ENCODE measurements at regions not wholly inside any gene's neighbourhood (a gene's known extent, or its start where the extent isn't known, plus 50 kb on each side); places are given as distances from the start of the nearest gene placed in this dataset.

DNA sequence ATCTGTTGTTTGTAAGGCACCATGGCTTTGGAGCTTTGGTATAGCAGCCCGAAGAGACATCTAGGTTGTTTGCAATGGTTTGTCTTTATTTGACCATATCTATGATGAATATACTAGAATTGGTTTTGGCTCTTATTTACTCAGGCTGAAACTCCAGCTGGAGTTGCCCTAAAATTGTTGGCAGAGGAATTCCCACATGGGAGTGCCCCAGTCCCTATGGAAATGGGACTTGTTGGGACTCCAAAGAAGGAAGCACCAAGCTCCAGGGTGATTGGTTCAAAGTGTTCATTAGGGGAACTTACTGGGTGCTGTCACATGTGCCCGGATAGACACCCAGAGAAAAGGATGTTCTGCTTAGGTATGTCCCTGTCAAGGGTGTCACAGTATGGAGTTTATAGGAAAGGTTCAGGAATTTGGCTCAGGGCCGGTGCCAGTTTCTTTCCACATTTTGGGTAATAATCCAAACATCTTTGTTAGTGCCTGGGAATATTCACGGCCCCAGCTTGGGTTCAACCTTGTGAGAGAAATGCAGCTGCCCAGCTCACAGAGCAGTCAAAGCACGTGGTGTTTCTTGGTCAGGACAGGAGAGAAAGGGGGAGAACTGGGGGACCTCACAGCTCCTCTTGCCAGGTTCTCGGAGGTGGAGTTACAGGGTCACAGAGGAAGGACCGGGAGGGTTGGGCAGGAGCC is 123.5 kb upstream of the ZSWIM2 start:
- Histone ChIP-seq H2AFZ (ENCODE audit: low read depth, low read length, severe bottlenecking) (no peak overlapping the region), H3K9me2 (replicated peaks; ENCODE audit: insufficient read depth, low read length) (no peaks in the 10 kb centered on the region)

DNA sequence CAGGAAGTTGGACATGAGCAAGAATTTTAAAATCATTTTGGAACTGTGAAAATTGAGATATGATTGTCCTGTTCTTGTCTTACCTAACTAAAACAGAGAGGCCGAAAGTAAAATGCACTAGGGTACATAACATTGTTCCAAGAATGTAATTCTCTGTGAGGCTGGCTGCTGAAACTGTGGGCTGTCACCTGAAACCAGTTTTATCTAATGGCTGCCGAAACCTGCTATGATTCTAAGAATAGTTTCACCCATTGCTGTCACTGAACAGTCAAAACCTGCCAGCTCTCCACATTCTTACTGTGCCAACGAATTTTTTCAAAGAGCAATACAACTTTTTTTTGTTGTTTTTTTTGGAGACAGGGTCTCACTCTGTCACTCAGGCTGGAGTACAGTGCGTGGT is 119.3 kb upstream of the ZSWIM2 start:
- Histone ChIP-seq H3F3A (ENCODE audit: insufficient read depth) (no peaks in the 10 kb centered on the region), H3K27ac (ENCODE audit: low read depth, low read length) (no peak overlapping the region), H3K4me3 (ENCODE audit: insufficient read depth, low read length, poor library complexity, severe bottlenecking) (no peak overlapping the region), H3K27me3 (ENCODE audit: low read length) (no peaks in the 10 kb centered on the region), H3K9ac (ENCODE audit: low read length) (no peak overlapping the region), H3K36me3 (ENCODE audit: low read length) (no peaks in the 10 kb centered on the region), H3K9me3 (ENCODE audit: insufficient read depth, low read length) (no peaks in the 10 kb centered on the region), H3K4me2 (ENCODE audit: low read depth, low read length, poor library complexity, severe bottlenecking) (no peak overlapping the region), H4K20me1 (ENCODE audit: low read depth, low read length) (no peaks in the 10 kb centered on the region), H3K79me2 (ENCODE audit: insufficient read depth, low read length) (no peaks in the 10 kb centered on the region), H3K9me2 (replicated peaks; ENCODE audit: insufficient read depth, low read length) (no peaks in the 10 kb centered on the region), H2AFZ (ENCODE audit: low read depth, low read length, severe bottlenecking) (no peak overlapping the region)
- no peak for TF ChIP-seq EZH2phosphoT487 (conservative IDR thresholded peaks at IDR 0.05; ENCODE audit: low read length)
- TF ChIP-seq, protein P1, sequence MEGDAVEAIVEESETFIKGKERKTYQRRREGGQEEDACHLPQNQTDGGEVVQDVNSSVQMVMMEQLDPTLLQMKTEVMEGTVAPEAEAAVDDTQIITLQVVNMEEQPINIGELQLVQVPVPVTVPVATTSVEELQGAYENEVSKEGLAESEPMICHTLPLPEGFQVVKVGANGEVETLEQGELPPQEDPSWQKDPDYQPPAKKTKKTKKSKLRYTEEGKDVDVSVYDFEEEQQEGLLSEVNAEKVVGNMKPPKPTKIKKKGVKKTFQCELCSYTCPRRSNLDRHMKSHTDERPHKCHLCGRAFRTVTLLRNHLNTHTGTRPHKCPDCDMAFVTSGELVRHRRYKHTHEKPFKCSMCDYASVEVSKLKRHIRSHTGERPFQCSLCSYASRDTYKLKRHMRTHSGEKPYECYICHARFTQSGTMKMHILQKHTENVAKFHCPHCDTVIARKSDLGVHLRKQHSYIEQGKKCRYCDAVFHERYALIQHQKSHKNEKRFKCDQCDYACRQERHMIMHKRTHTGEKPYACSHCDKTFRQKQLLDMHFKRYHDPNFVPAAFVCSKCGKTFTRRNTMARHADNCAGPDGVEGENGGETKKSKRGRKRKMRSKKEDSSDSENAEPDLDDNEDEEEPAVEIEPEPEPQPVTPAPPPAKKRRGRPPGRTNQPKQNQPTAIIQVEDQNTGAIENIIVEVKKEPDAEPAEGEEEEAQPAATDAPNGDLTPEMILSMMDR (IDR thresholded peaks at IDR 0.05; ENCODE audit: insufficient read depth, low read length, poor library complexity, severe bottlenecking), result no peak

More for the DNA sequence above, 123.5 kb upstream of the ZSWIM2 start:
- Histone ChIP-seq H3K9ac (ENCODE audit: low read length) (no peak overlapping the region), H3K36me3 (ENCODE audit: low read length) (no peaks in the 10 kb centered on the region), H3K4me3 (ENCODE audit: insufficient read depth, low read length, poor library complexity, severe bottlenecking) (no peak overlapping the region), H3F3A (ENCODE audit: insufficient read depth) (no peaks in the 10 kb centered on the region), H3K27me3 (ENCODE audit: low read length) (no peaks in the 10 kb centered on the region), H4K20me1 (ENCODE audit: low read depth, low read length) (no peaks in the 10 kb centered on the region), H3K9me3 (ENCODE audit: insufficient read depth, low read length) (no peaks in the 10 kb centered on the region), H3K27ac (ENCODE audit: low read depth, low read length) (no peak overlapping the region), H3K79me2 (ENCODE audit: insufficient read depth, low read length) (no peaks in the 10 kb centered on the region), H3K4me2 (ENCODE audit: low read depth, low read length, poor library complexity, severe bottlenecking) (no peak overlapping the region)
- no peak for TF ChIP-seq EZH2phosphoT487 (conservative IDR thresholded peaks at IDR 0.05; ENCODE audit: low read length)
- TF ChIP-seq, protein P1 (IDR thresholded peaks at IDR 0.05; ENCODE audit: insufficient read depth, low read length, poor library complexity, severe bottlenecking), result no peak

DNA sequence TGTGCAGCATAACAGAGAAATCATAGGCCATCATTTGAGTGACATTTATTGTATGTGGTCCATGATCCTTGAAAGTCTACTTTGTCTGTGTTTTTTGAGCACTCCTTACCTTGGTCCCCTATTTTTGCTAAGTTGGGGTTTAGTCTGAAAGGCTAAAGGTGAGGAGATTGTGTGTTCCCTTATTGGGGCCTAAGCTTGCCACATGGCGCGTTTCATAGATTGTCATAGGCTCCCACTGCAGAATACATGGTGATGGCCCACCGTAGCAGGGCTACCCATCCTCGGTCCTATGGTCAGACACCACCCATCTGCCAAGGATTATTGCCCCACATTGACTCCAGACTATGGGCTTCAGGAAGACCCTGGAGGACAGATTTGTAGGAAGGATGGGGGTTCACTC is 117.0 kb upstream of the ZSWIM2 start:
- Histone ChIP-seq H3K9me2 (replicated peaks; ENCODE audit: insufficient read depth, low read length) (no peaks in the 10 kb centered on the region), H3K36me3 (ENCODE audit: low read length) (no peaks in the 10 kb centered on the region), H3F3A (ENCODE audit: insufficient read depth) (no peaks in the 10 kb centered on the region), H3K79me2 (ENCODE audit: insufficient read depth, low read length) (no peaks in the 10 kb centered on the region), H3K9ac (ENCODE audit: low read length) (no peak overlapping the region), H3K9me3 (ENCODE audit: insufficient read depth, low read length) (no peaks in the 10 kb centered on the region), H4K20me1 (ENCODE audit: low read depth, low read length) (no peaks in the 10 kb centered on the region), H3K4me2 (ENCODE audit: low read depth, low read length, poor library complexity, severe bottlenecking) (no peak overlapping the region), H3K4me3 (ENCODE audit: insufficient read depth, low read length, poor library complexity, severe bottlenecking) (no peak overlapping the region), H2AFZ (ENCODE audit: low read depth, low read length, severe bottlenecking) (no peak overlapping the region), H3K27me3 (ENCODE audit: low read length) (no peaks in the 10 kb centered on the region), H3K27ac (ENCODE audit: low read depth, low read length) (no peak overlapping the region)
- TF ChIP-seq, protein P1 (IDR thresholded peaks at IDR 0.05; ENCODE audit: insufficient read depth, low read length, poor library complexity, severe bottlenecking), result no peak
- TF ChIP-seq EZH2phosphoT487 (conservative IDR thresholded peaks at IDR 0.05; ENCODE audit: low read length), result no peak
